Inflammatory macrophage (primary cell): ENCODE measurements at regions not wholly inside any gene's neighbourhood (a gene's known extent, or its start where the extent isn't known, plus 50 kb on each side); places are given as distances from the start of the nearest gene placed in this dataset.
"Not testable (repeated sequence)": the region's sequence is repeated elsewhere in the genome, so short reads cannot be mapped to it uniquely, and the experiment has no call there.

Experiments used
- DNase-seq, 2 donors: peaks; one replicate each; pipeline ENCODE4 v3.0.0-alpha.2; 2020 to 2022

- no peak for DNase-seq
These were observed 165.7 kb upstream of the MAGI2 start for GRCh38 chr7:79619216-79619615.

- DNase-seq: no peak
These were observed 162.6 kb upstream of the MAGI2 start for GRCh38 chr7:79615871-79616640.

- no peak for DNase-seq
These were observed 162.0 kb upstream of the MAGI2 start for GRCh38 chr7:79615466-79615865.

GRCh38 chr7:79612903-79613302 is 159.4 kb upstream of the MAGI2 start:
- DNase-seq: no peak

- DNase-seq: no peak
These were observed 158.6 kb upstream of the MAGI2 start for GRCh38 chr7:79612022-79612421.

GRCh38 chr7:79610748-79611304 is 157.4 kb upstream of the MAGI2 start:
- no peak for DNase-seq

DNA sequence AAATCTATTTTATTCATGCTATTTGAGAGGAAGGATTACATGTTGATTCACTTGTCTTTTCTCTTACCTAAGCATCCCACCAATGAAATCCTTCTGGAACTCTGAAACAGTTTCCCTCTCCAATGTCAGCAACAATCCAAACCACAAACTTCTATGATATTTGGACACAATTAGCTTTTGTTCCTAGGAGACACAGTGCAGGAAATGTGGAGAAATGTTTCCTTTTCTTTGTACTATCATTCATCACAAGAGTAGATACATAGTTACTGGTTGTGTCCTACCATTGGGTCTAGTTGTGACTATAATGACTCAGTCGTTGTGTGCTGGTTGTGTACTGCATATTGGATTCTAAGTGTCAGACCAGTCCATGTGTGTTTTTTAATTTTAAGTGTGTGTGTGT is 156.8 kb upstream of the MAGI2 start:
- DNase-seq: no peak

DNA sequence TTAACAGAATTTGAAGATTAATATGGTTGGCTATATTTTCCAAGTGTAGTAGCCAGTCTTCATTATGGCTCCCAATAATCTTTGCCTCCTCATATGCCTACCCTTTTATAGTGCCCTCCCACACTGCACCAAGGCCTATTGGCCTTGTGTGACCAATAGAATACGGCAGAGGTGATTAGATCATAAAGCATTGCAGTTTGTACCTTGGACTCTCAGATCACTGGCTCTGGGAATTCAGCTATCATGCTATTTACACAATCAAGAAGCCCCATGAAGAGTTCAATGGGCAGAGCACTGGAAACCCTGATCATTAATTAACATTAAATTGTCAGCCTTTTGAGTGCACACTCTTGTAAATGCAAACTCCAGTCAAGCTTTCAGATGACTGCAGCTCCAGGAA is 154.5 kb upstream of the MAGI2 start:
- DNase-seq: no peak

DNA sequence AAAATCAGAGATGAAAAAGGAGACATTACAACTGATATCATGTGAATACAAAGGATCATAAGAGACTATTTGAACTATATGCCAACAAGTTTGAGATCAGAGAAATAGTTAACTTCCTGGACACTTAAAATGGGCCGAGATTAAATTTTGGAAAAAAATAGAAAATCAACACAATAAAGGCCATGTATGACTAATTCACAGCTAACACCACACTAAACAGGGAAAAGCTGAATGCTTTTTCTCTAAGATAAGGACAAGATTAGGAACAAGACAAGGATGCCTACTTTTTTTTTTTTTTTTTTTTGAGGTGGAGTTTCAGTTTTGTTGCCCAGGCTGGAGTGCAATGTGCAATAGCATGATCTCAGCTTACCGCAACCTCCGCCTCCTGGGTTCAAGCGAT is 151.4 kb upstream of the MAGI2 start:
- no peak for DNase-seq

GRCh38 chr7:79598351-79598750 is 144.9 kb upstream of the MAGI2 start:
- no peak for DNase-seq

- DNase-seq: not testable (repeated sequence)
These were observed 141.2 kb upstream of the MAGI2 start for GRCh38 chr7:79594671-79595070.

- DNase-seq: no peak
These were observed 140.4 kb upstream of the MAGI2 start for GRCh38 chr7:79593866-79594301.

DNA sequence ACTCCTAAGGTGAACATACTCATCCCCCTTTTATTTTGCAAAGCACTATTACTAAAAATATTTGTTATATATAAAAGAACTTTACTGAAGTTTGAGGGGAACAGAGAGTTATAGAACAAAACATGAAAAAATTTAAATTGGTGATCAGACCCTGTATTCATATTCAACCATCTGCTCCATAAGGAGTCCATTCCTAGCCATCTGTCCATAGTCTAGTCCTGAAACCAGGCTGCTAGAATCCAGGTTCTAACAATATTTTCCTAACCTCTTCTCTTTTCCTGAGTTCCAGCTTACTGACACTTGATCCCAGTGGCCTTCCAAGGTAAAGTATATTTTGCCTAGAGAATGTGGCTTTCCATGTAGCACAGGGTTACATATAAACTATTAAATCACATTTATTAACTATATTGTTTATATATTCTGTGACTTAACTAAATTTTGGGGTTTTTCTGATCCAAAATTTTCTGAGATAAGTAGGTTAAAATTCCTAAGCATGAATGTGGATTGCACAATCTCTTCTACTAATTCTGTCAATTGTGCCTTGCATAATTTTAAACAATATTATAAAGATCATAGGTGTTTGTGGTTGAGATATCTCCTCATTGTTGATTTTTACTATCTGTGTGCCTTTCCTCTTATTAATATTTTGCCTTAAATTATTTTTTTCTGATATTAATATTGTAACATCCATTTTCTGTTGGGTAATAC is 137.6 kb upstream of the MAGI2 start:
- no peak for DNase-seq

- no peak for DNase-seq
These were observed 136.9 kb upstream of the MAGI2 start for GRCh38 chr7:79590391-79590790.

- no peak for DNase-seq
These were observed 117.4 kb upstream of the MAGI2 start for GRCh38 chr7:79570903-79571302.

DNA sequence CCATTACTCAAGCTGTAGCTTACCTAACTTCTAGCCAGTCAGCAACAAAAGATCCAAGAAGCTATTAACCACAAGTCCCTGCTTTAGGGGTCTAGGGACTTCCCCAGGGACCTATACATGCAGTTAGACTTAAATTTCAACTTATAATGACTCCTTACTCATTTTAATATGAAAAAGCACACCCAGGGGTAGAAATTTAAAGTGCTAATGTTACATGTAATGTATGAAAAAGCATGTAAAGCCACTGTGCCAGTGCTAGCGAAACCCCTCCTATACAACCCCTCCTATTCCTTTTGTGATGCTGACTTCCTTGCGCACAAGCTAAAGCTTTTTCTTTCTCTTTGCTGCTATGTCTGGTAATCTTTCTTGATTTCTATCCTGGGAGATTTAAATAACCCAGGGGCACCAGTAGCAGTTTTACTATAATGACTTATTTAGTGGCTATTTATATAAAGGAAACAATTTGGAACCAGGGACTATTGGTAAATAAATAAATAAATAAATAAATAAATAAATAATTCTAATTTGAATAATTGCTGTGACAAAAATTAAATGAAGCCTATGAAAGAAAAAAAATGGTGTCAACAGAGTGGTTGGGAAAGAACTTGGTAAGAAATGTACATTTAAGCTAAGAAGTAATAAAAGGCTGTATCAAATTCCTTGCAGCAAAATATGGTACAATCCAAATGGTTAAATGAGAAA is 110.5 kb upstream of the MAGI2 start:
- no peak for DNase-seq

- no peak for DNase-seq
These were observed 102.1 kb upstream of the MAGI2 start for GRCh38 chr7:79555571-79555970.

DNA sequence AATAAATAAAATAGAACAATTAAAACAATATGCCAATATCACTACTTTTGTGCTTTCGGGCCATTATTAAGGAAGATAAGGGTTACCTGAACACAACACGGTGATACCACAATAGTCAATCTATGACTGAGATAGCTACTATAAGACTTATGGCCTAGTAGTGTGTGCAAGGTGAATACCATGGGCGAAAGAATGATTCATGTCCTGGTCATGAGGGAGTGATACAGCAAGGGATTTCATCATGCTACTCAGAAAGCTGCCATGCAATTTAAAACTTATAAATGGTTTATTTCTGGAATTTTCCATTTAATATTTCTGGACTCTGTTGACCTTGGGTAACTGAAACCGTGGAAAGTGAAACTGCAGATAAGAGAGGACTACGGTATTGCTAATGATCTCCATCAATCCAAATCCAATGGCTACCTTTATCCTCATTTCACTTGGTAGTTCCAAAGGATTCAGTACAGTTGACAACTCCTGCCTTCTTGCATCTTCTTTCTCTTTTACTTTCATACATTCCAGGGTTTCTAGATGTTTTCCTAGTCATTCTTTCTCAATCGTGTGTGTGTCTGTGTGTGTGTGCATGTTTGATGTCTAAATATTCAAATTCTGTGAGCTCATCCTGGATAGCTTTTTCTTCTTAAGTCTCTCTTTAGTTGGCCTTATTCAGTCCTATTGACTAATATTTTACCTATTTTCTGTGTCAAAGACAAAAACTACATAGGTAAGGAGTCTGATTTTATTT is 100.5 kb upstream of the MAGI2 start:
- no peak for DNase-seq

DNA sequence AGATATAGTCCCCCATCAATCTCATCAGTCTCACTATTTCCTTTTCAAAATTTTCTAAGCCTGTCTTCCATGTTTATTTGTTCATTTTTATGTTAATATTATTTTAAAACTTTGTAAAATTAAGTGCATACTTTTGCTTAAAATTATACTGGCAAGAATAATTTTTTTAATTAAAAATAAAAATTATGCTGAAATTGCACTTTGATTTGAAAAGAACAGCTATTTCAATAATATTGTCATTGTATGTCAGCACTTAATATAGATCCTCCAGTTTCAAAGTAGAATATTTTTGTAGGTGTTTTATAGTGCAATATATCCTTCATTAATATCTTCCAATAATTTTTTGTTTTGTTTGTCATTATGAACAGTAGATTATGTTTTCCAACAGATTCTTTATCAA is 99.0 kb upstream of the MAGI2 start:
- no peak for DNase-seq

- DNase-seq: no peak
These were observed 95.3 kb upstream of the MAGI2 start for GRCh38 chr7:79548727-79549126.

DNA sequence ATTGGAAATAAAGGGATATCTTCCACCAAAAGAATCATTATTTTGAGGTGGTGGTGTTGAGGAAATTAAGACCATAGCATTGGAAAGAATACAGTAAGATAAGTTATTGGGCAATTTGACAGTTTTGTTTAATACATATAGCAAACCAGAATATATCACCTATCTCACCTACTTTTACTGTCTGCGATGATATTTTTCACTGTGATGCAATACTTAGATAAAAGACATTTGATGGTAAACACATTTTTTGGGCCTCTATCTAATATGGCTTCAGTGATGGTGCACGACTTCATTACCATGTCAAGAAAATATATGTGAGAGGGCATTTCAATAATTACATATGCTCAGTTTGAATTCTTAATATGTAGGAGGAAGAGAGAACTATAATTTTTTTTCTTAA is 93.7 kb upstream of the MAGI2 start:
- no peak for DNase-seq

DNA sequence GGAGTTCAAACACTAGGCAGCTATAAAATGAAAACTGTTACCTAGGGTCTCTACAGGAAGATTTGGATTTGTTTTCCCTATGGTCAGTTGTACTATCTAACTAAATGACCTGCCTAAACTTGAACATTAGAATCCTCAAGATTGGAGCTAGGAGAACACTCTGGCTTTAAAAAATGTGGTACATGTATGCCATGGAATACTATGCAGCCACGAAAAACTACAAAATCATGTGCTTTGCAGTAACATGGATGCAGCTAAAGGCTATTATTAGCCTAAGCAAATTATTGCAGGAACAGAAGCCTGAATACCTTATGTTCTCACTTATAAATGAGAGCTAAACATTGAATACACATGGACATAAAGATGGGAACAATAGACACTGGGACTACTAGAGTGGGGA is 87.1 kb upstream of the MAGI2 start:
- DNase-seq: no peak

DNA sequence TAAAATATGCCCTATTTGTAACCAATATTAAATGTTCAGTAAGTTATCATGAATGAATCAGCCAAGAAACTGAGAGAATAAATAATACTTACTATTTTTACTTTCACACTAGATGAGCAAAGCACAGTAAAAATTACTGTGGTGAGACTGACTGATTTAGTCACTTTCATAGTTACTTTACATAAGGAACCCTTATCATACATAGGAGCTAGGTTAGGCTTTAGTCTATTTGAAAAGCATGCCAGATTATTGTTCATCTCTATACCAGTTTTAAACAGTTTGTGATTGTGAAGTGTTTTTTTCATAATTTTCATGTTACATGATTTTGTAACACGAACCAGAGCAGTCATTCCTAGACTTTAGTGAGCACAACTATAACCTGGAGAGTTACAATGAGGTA is 80.7 kb upstream of the MAGI2 start:
- DNase-seq: no peak
